K562 (cell line): ENCODE measurements at regions not wholly inside any gene's neighbourhood (a gene's known extent, or its start where the extent isn't known, plus 50 kb on each side); places are given as distances from the start of the nearest gene placed in this dataset.

ENCODE experiments used
- ATAC-seq: fragments of 200-7000 bp; cut with Tn5 transposase; 3 replicates; pipeline ENCODE4 v1.9.1; 2020; ENCODE audit warnings: moderate library complexity
- BruUV-seq: library from RNA; stranded (reverse); fragments of 400-500 nt; replicated peaks from 2 replicates; lab custom pipeline; 2021; lab: Mats Ljungman, UMichigan
- CTCF ChIA-PET: fragments of 300-600 bp; formaldehyde crosslinking; extraction: SDS; loops from one replicate; lab custom pipeline; 2021; ENCODE audit warnings: low intra/inter-chr PET ratio; lab: Yijun Ruan, JAX
- POLR2A ChIA-PET: fragments of 300-600, 350-650 bp; sonication (Branson Sonifier 250); formaldehyde crosslinking; extraction: SDS; loops from one replicate; lab custom pipeline; 2021; ENCODE audit warnings: antibody characterized with exemption, inconsistent platforms; lab: Yijun Ruan, JAX
- DNase-seq, 4 experiments: peaks; one replicate each; pipeline versions ENCODE4 v3.0.0 to v3.0.0-alpha.2; 2011 to 2018; ENCODE audit warnings: low spot score in 3 of 4, mixed read lengths in 3 of 4; ENCODE audit errors: extremely low read depth in 1 of 4
- FAIRE-seq: peaks from 2 replicates; lab custom pipeline; 2011; peaks lifted over from hg19 to GRCh38; lab: Jason Lieb, UNC
- H2AFZ ChIP-seq: 2 replicates; pipeline ENCODE4 v1.6.0; 2011; ENCODE audit warnings: low read depth, low read length, control low read depth, inconsistent platforms
- H3K27ac ChIP-seq: fragments of 200-600 bp; 3 replicates; pipeline ENCODE4 v1.8.0; 2011; ENCODE audit warnings: low read depth, mild to moderate bottlenecking, control low read depth, inconsistent platforms, low read length, moderate library complexity, mixed read lengths; ENCODE audit errors: extremely low read depth
- H3K27me3 ChIP-seq, 2 experiments: fragments of 300-600 bp in 1 of 2; 2 replicates in 1 of 2; 3 replicates in 1 of 2; pipeline versions ENCODE4 v1.6.0 to v1.8.0; 2011; ENCODE audit warnings: inconsistent platforms in 2 of 2, low read length in 2 of 2, mild to moderate bottlenecking in 1 of 2, mixed read lengths in 1 of 2, moderate library complexity in 1 of 2; ENCODE audit not compliant: control insufficient read depth in 2 of 2, insufficient read depth in 2 of 2
- H3K36me3 ChIP-seq: fragments of 300-600 bp; 3 replicates; pipeline ENCODE4 v1.8.0; 2011; ENCODE audit warnings: mild to moderate bottlenecking, low read length, inconsistent platforms; ENCODE audit not compliant: control insufficient read depth, insufficient read depth
- H3K4me1 ChIP-seq, 2 experiments: fragments of 200-600 bp in 1 of 2; replicated peaks in 1 of 2; 2 replicates in 1 of 2; 3 replicates in 1 of 2; pipeline versions ENCODE4 v1.5.1 to v1.8.0; 2011; ENCODE audit warnings: inconsistent platforms in 2 of 2, low read length in 2 of 2, mild to moderate bottlenecking in 1 of 2, mixed read lengths in 1 of 2, moderate library complexity in 1 of 2; ENCODE audit not compliant: control insufficient read depth in 2 of 2, insufficient read depth in 2 of 2
- H3K4me2 ChIP-seq: 2 replicates; pipeline ENCODE4 v1.6.1; 2011; ENCODE audit warnings: low read length, control low read depth, inconsistent platforms, mixed read lengths; ENCODE audit not compliant: insufficient read depth
- H3K4me3 ChIP-seq: fragments of 200-600 bp; sonication (generic), shearing (Covaris generic); 2 replicates; pipeline ENCODE4 v1.5.1; 2016; ENCODE audit warnings: control low read depth, inconsistent platforms
- H3K79me2 ChIP-seq: fragments of 200-600 bp; 3 replicates; pipeline ENCODE4 v1.8.0; 2011; ENCODE audit warnings: low read length, inconsistent platforms; ENCODE audit not compliant: control insufficient read depth, insufficient read depth
- H3K9ac ChIP-seq, 2 experiments: 2 replicates each; pipeline versions ENCODE4 v1.6.0 to v1.6.1; 2011; ENCODE audit warnings: low read depth in 2 of 2, low read length in 2 of 2, control low read depth in 1 of 2, inconsistent platforms in 1 of 2, mild to moderate bottlenecking in 1 of 2, mixed read lengths in 1 of 2; ENCODE audit not compliant: insufficient read depth in 1 of 2
- H3K9me1 ChIP-seq: one replicate; pipeline ENCODE4 v1.6.0; 2011; ENCODE audit warnings: inconsistent platforms, mild to moderate bottlenecking, low read length, moderate library complexity; ENCODE audit not compliant: control insufficient read depth, insufficient read depth
- H3K9me3 ChIP-seq: replicated peaks from 2 replicates; pipeline ENCODE4 v1.5.1; 2011; ENCODE audit warnings: low read depth, low read length, inconsistent platforms; ENCODE audit not compliant: control insufficient read depth, insufficient read depth
- H4K20me1 ChIP-seq: replicated peaks from 2 replicates; pipeline ENCODE4 v1.6.1; 2011; ENCODE audit warnings: low read length, inconsistent platforms, mixed read lengths; ENCODE audit not compliant: control insufficient read depth, insufficient read depth
- ATF1 ChIP-seq, 2 experiments: fragments of 450-650 bp in 1 of 2; IDR thresholded peaks; 2 replicates each; pipeline ENCODE4 v1.6.1; 2016; ENCODE audit warnings: missing compliant biosample characterization in 1 of 2, missing genetic modification characterization in 1 of 2
- BCL6 ChIP-seq: fragments of 250-450 bp; sonication (Bioruptor Pico); IDR thresholded peaks from 2 replicates; pipeline ENCODE4 v1.4.0; 2020
- BRF1 ChIP-seq: IDR thresholded peaks from 3 replicates; pipeline ENCODE4 v1.6.1; 2011; ENCODE audit warnings: borderline replicate concordance, mild to moderate bottlenecking; ENCODE audit not compliant: insufficient read length; ENCODE audit errors: extremely low read depth
- CREB1 ChIP-seq, 2 experiments: sonication (generic) in 1 of 2; formaldehyde crosslinking in 1 of 2; IDR thresholded peaks; 2 replicates each; pipeline versions ENCODE4 v1.6.1 to v1.8.0; 2012 to 2022; ENCODE audit warnings: inconsistent platforms in 1 of 2, mild to moderate bottlenecking in 1 of 2, missing genetic modification reagents in 1 of 2, moderate library complexity in 1 of 2
- HNRNPH1 ChIP-seq: fragments of 200-400 bp; formaldehyde crosslinking; optimal IDR thresholded peaks from 2 replicates; pipeline ENCODE3; 2017; ENCODE audit warnings: low read depth, mild to moderate bottlenecking, low read length, moderate library complexity
- IRF2 ChIP-seq: sonication (generic); formaldehyde crosslinking; IDR thresholded peaks from 2 replicates; pipeline ENCODE4 v1.8.1; 2022; ENCODE audit warnings: mild to moderate bottlenecking, missing genetic modification reagents
- NEUROD1 ChIP-seq: fragments of 150-350 bp; IDR thresholded peaks from 2 replicates; pipeline ENCODE4 v1.6.1; 2014; ENCODE audit warnings: borderline replicate concordance, low read length, low read depth; ENCODE audit not compliant: partially characterized antibody
- NFXL1 ChIP-seq: fragments of 450-650 bp; formaldehyde crosslinking; IDR thresholded peaks from 2 replicates; pipeline ENCODE4 v1.4.0; 2021; ENCODE audit warnings: mild to moderate bottlenecking
- SMAD4 ChIP-seq: fragments of 250-450 bp; sonication (Bioruptor Pico); conservative IDR thresholded peaks from 2 replicates; pipeline ENCODE4 v1.8.0; 2021; ENCODE audit warnings: inconsistent platforms, mild to moderate bottlenecking, moderate library complexity
- TFAM ChIP-seq: fragments of 250-450 bp; sonication (Bioruptor Pico); conservative IDR thresholded peaks from 2 replicates; pipeline ENCODE4 v1.5.0; 2021; ENCODE audit warnings: mild to moderate bottlenecking, moderate library complexity
- THRAP3 ChIP-seq: fragments of 450-650 bp; IDR thresholded peaks from 2 replicates; pipeline ENCODE4 v1.6.1; 2016; ENCODE audit warnings: mild to moderate bottlenecking, inconsistent platforms, borderline replicate concordance
- XRCC5 ChIP-seq: fragments of 200-400 bp; formaldehyde crosslinking; IDR thresholded peaks from 2 replicates; pipeline ENCODE4 v1.6.1; 2017; ENCODE audit warnings: low read depth, mild to moderate bottlenecking, low read length
- ZNF699 ChIP-seq: fragments of 250-450 bp; sonication (Bioruptor Pico); IDR thresholded peaks from 2 replicates; pipeline ENCODE4 v1.8.0; 2021; ENCODE audit warnings: mild to moderate bottlenecking, moderate library complexity; ENCODE audit not compliant: insufficient replicate concordance
- ZSCAN29 ChIP-seq: fragments of 450-650 bp; IDR thresholded peaks from 2 replicates; pipeline ENCODE4 v1.6.1; 2017
- WGBS: fragments of 100-300 bp; shearing (Covaris generic); methylation state at CpG from one replicate; pipeline ENCODE4 v1.1.6; 2016; ENCODE audit warnings: low coverage, mixed read lengths; ENCODE audit not compliant: insufficient coverage; ENCODE audit errors: missing lambda C conversion rate; 5-methylcytosine and 5-hydroxymethylcytosine counted together
- in situ Hi-C: fragments of 300-500 bp; cut with MboI; formaldehyde crosslinking; loops from 4 replicates; pipeline ENCODE4 v1.15.0; 2018; ENCODE audit warnings: inconsistent platforms, mixed read lengths
- intact Hi-C: fragments of 100-400 bp; cut with micrococcal nuclease; formaldehyde crosslinking; loops from 2 replicates; pipeline ENCODE4 v1.14.2; 2022
- TF ChIP-seq, protein P1 (sequence below): fragments of 450-650 bp; IDR thresholded peaks from 2 replicates; pipeline ENCODE4 v1.6.1; 2017; ENCODE audit warnings: antibody characterized with exemption
- TF ChIP-seq, protein P2 (sequence below): IDR thresholded peaks from 3 replicates; pipeline ENCODE4 v1.6.1; 2011; ENCODE audit warnings: borderline replicate concordance, mild to moderate bottlenecking, moderate library complexity; ENCODE audit not compliant: insufficient read length; ENCODE audit errors: extremely low read depth

DNA sequence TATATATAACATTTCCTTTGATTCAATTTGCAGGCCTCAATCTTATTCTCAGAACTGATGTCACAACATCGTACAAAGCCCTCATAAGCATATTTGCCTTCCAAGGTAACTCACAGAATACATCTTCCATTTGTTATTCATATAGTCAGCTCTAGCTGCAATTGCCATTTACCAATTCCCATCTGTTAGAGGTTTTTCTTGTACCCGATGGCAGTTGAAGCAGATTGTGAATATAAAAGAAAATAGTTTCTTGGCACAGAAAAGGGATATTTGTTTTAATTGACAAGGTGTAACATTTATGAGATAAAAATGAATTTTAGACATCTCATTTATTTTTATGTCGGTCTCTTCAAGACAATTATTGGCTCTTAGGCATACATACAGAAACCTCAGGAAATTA is 311.3 kb downstream of the TRIML1 start (continued):
- TF ChIP-seq BRF1 (no peak), TFAM (CRISPR knock-in tag) (no peak)
- TF ChIP-seq, all 486 proteins: peak for 0

DNA sequence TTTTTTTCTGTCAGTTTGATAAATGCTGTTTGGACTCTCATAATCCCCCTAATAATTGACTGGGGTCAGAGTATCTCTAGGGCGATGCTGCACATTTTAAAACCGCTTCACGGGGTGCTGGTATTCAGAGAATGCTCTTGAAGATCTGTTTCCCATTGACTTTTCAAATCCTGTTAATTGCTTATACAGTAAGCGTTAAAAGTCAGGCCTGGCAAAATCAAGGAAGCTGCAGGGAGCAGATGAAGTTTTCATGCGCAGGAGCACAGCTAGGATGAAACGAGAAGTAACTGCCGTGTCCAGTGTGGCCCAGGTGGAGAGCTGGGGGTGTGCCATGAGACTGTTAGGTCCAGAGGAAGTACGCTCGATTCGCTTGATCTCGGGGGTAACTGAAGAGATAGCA is 312.9 kb downstream of the TRIML1 start:
- Histone ChIP-seq H3K36me3 (no peaks in the 10 kb centered on the region), H3K4me3 (no peak overlapping the region), H3K27me3 (no peaks in the 10 kb centered on the region), H2AFZ (no peak overlapping the region), H3K4me2 (no peak overlapping the region), H3K79me2 (no peaks in the 10 kb centered on the region), H4K20me1 (no peaks in the 10 kb centered on the region), H3K9me1 (no peaks in the 10 kb centered on the region), H3K27ac (no peak overlapping the region), H3K4me1 (no peaks in the 10 kb centered on the region), H3K9me3 (no peaks in the 10 kb centered on the region; the same call in 1 of the 2 replicates), H3K9ac (no peak overlapping the region)
- intact Hi-C loops, result no loop called here
- FAIRE-seq (no peak), ATAC-seq (no peak), DNase-seq (no peak)
- POLR2A ChIA-PET, result no interaction called here
- WGBS, result 0% methylated on average over 11 of the region's 11 CpGs
- in situ Hi-C loops, result no loop called here
- BruUV-seq, result no TSS peak
- CTCF ChIA-PET, result no interaction called here
- no peak for TF ChIP-seq IRF2 (CRISPR knock-in tag)
- TF ChIP-seq, protein P1, sequence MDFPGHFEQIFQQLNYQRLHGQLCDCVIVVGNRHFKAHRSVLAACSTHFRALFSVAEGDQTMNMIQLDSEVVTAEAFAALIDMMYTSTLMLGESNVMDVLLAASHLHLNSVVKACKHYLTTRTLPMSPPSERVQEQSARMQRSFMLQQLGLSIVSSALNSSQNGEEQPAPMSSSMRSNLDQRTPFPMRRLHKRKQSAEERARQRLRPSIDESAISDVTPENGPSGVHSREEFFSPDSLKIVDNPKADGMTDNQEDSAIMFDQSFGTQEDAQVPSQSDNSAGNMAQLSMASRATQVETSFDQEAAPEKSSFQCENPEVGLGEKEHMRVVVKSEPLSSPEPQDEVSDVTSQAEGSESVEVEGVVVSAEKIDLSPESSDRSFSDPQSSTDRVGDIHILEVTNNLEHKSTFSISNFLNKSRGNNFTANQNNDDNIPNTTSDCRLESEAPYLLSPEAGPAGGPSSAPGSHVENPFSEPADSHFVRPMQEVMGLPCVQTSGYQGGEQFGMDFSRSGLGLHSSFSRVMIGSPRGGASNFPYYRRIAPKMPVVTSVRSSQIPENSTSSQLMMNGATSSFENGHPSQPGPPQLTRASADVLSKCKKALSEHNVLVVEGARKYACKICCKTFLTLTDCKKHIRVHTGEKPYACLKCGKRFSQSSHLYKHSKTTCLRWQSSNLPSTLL, result no peak
- TF ChIP-seq SMAD4 (CRISPR knock-in tag), result no peak
- TF ChIP-seq ATF1 (CRISPR knock-in tag; IDR thresholded peaks at IDR 0.05), result no peak
- TF ChIP-seq ATF1 (tag; IDR thresholded peaks at IDR 0.05), result no peak
- TF ChIP-seq HNRNPH1, result no peak
- no peak for TF ChIP-seq CREB1 (IDR thresholded peaks at IDR 0.05)
- no peak for TF ChIP-seq CREB1 (CRISPR knock-in tag; IDR thresholded peaks at IDR 0.05)
- TF ChIP-seq THRAP3, result no peak
- no peak for TF ChIP-seq ZSCAN29
- no peak for TF ChIP-seq NFXL1 (CRISPR knock-in tag)
- TF ChIP-seq, protein P2, sequence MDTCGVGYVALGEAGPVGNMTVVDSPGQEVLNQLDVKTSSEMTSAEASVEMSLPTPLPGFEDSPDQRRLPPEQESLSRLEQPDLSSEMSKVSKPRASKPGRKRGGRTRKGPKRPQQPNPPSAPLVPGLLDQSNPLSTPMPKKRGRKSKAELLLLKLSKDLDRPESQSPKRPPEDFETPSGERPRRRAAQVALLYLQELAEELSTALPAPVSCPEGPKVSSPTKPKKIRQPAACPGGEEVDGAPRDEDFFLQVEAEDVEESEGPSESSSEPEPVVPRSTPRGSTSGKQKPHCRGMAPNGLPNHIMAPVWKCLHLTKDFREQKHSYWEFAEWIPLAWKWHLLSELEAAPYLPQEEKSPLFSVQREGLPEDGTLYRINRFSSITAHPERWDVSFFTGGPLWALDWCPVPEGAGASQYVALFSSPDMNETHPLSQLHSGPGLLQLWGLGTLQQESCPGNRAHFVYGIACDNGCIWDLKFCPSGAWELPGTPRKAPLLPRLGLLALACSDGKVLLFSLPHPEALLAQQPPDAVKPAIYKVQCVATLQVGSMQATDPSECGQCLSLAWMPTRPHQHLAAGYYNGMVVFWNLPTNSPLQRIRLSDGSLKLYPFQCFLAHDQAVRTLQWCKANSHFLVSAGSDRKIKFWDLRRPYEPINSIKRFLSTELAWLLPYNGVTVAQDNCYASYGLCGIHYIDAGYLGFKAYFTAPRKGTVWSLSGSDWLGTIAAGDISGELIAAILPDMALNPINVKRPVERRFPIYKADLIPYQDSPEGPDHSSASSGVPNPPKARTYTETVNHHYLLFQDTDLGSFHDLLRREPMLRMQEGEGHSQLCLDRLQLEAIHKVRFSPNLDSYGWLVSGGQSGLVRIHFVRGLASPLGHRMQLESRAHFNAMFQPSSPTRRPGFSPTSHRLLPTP, result no peak
- TF ChIP-seq BCL6 (CRISPR knock-in tag), result no peak
- no peak for TF ChIP-seq NEUROD1
- TF ChIP-seq ZNF699 (CRISPR knock-in tag), result no peak
- no peak for TF ChIP-seq XRCC5
